Chondrocyte (in vitro differentiated cells): ENCODE measurements at regions not wholly inside any gene's neighbourhood (a gene's known extent, or its start where the extent isn't known, plus 50 kb on each side); places are given as distances from the start of the nearest gene placed in this dataset.

Experiments used
- DNase-seq: peaks from one replicate; pipeline ENCODE4 v3.0.0; 2021; ENCODE audit warnings: mixed read lengths, low spot score
- H3K27ac Mint-ChIP-seq: one replicate; pipeline ENCODE4 v1.8.0; 2021; ENCODE audit warnings: mild to moderate bottlenecking, moderate library complexity, mixed read lengths; ENCODE audit not compliant: unreplicated experiment
- H3K27me3 Mint-ChIP-seq: 2 replicates; pipeline ENCODE4 v1.8.0; 2021; ENCODE audit warnings: low read depth, mixed read lengths
- H3K36me3 Mint-ChIP-seq: 2 replicates; pipeline ENCODE4 v1.8.0; 2021; ENCODE audit warnings: low read depth, mixed read lengths
- H3K4me1 Mint-ChIP-seq: 2 replicates; pipeline ENCODE4 v1.8.0; 2021; ENCODE audit warnings: low read depth, mild to moderate bottlenecking, mixed read lengths
- H3K4me3 Mint-ChIP-seq: one replicate; pipeline ENCODE4 v1.8.0; 2021; ENCODE audit warnings: mild to moderate bottlenecking, moderate library complexity, mixed read lengths; ENCODE audit not compliant: unreplicated experiment
- H3K9me3 Mint-ChIP-seq: 2 replicates; pipeline ENCODE4 v1.8.0; 2021; ENCODE audit warnings: low read depth, mixed read lengths
- CTCF ChIP-seq: fragments of 200-600 bp; sonication (generic); IDR thresholded peaks from 2 replicates; pipeline ENCODE4 v1.5.0; 2021; ENCODE audit warnings: antibody characterized with exemption, mild to moderate bottlenecking, moderate library complexity

- DNase-seq: no peak
- no peak overlapping the region for H3K27ac Mint-ChIP-seq
Observed at GRCh38 chr12:115710104-115710564, 567.4 kb downstream of the MED13L start.

GRCh38 chr12:115709540-115710011 is 567.9 kb downstream of the MED13L start:
- TF ChIP-seq CTCF: no peak
- H3K27me3 Mint-ChIP-seq: peaks cover 15% of the 10 kb centered on the region
- no peaks in the 10 kb centered on the region for H3K36me3 Mint-ChIP-seq
- peaks cover 10% of the 10 kb centered on the region for H3K9me3 Mint-ChIP-seq
- H3K27ac Mint-ChIP-seq: no peak overlapping the region
- no peak for DNase-seq
- no peaks in the 10 kb centered on the region for H3K4me1 Mint-ChIP-seq
- H3K4me3 Mint-ChIP-seq: no peak overlapping the region

More at GRCh38 chr12:115710104-115710564, 567.4 kb downstream of the MED13L start:
- no peaks in the 10 kb centered on the region for H3K4me1 Mint-ChIP-seq
- peaks cover 15% of the 10 kb centered on the region for H3K27me3 Mint-ChIP-seq
- H3K4me3 Mint-ChIP-seq: no peak overlapping the region
- no peaks in the 10 kb centered on the region for H3K36me3 Mint-ChIP-seq
- peaks cover 10% of the 10 kb centered on the region for H3K9me3 Mint-ChIP-seq
- TF ChIP-seq CTCF: no peak

- H3K36me3 Mint-ChIP-seq: no peaks in the 10 kb centered on the region
- H3K4me3 Mint-ChIP-seq: no peak overlapping the region
- TF ChIP-seq CTCF: no peak
- peaks cover 10% of the 10 kb centered on the region for H3K9me3 Mint-ChIP-seq
- no peak overlapping the region for H3K27ac Mint-ChIP-seq
- H3K27me3 Mint-ChIP-seq: peaks cover 11% of the 10 kb centered on the region
- H3K4me1 Mint-ChIP-seq: no peaks in the 10 kb centered on the region
- no peak for DNase-seq
Observed at GRCh38 chr12:115708801-115709200, 568.7 kb downstream of the MED13L start.

GRCh38 chr12:115700896-115701465 is 576.5 kb downstream of the MED13L start:
- H3K27me3 Mint-ChIP-seq: peaks cover 3% of the 10 kb centered on the region
- no peak overlapping the region for H3K27ac Mint-ChIP-seq
- no peak for DNase-seq
- H3K36me3 Mint-ChIP-seq: no peaks in the 10 kb centered on the region
- no peak for TF ChIP-seq CTCF
- H3K4me1 Mint-ChIP-seq: no peaks in the 10 kb centered on the region
- H3K9me3 Mint-ChIP-seq: peaks cover 7% of the 10 kb centered on the region
- no peak overlapping the region for H3K4me3 Mint-ChIP-seq

GRCh38 chr12:115700081-115700480 is 577.4 kb downstream of the MED13L start:
- no peaks in the 10 kb centered on the region for H3K9me3 Mint-ChIP-seq
- no peak overlapping the region for H3K27ac Mint-ChIP-seq
- H3K4me1 Mint-ChIP-seq: no peaks in the 10 kb centered on the region
- H3K27me3 Mint-ChIP-seq: peaks cover 3% of the 10 kb centered on the region
- TF ChIP-seq CTCF: no peak
- no peak for DNase-seq
- H3K36me3 Mint-ChIP-seq: no peaks in the 10 kb centered on the region
- H3K4me3 Mint-ChIP-seq: no peak overlapping the region
